GM18868 (cell line): ENCODE measurements at regions not wholly inside any gene's neighbourhood (a gene's known extent, or its start where the extent isn't known, plus 50 kb on each side); places are given as distances from the start of the nearest gene placed in this dataset.
"Not testable (repeated sequence)": the region's sequence is repeated elsewhere in the genome, so short reads cannot be mapped to it uniquely, and the experiment has no call there.

Source experiments
- ATAC-seq: cut with Tn5 transposase; IDR thresholded peaks from one replicate; pipeline ENCODE4 v1.9.1; 2021; ENCODE audit warnings: mild to moderate bottlenecking, moderate library complexity; ENCODE audit not compliant: unreplicated experiment

- no peak for ATAC-seq
These were observed 229.1 kb upstream of the ACVR2A start for GRCh38 chr2:147615726-147616125.

GRCh38 chr2:147614979-147615470 lies 229.8 kb upstream of the ACVR2A start:
- ATAC-seq: no peak

- no peak for ATAC-seq
These were observed 230.4 kb upstream of the ACVR2A start for GRCh38 chr2:147614471-147614870.

- no peak for ATAC-seq
These were observed 234.3 kb upstream of the ACVR2A start for GRCh38 chr2:147610496-147611040.

- ATAC-seq: no peak
These were observed 235.5 kb upstream of the ACVR2A start for GRCh38 chr2:147609301-147609700.

GRCh38 chr2:147607379-147607778 lies 237.4 kb upstream of the ACVR2A start:
- ATAC-seq: no peak

- ATAC-seq: no peak
These were observed 241.0 kb upstream of the ACVR2A start for GRCh38 chr2:147603876-147604275.

GRCh38 chr2:147603447-147603846 lies 241.4 kb upstream of the ACVR2A start:
- ATAC-seq: no peak

GRCh38 chr2:147600646-147601045 lies 244.2 kb upstream of the ACVR2A start:
- ATAC-seq: no peak

- no peak for ATAC-seq
These were observed 244.6 kb upstream of the ACVR2A start for GRCh38 chr2:147600223-147600622.

GRCh38 chr2:147595200-147595599 lies 249.6 kb upstream of the ACVR2A start:
- no peak for ATAC-seq

GRCh38 chr2:147594038-147594437 lies 250.8 kb upstream of the ACVR2A start:
- ATAC-seq: no peak

- not testable (repeated sequence) for ATAC-seq
These were observed 252.0 kb upstream of the ACVR2A start for GRCh38 chr2:147592784-147593183.

- ATAC-seq: no peak
These were observed 255.7 kb upstream of the ACVR2A start for GRCh38 chr2:147589127-147589526.

- ATAC-seq: no peak
These were observed 256.6 kb upstream of the ACVR2A start for GRCh38 chr2:147588191-147588590.

- ATAC-seq: no peak
These were observed 266.3 kb upstream of the ACVR2A start for GRCh38 chr2:147578529-147578928.

GRCh38 chr2:147577998-147578380 lies 266.8 kb upstream of the ACVR2A start:
- ATAC-seq: no peak

GRCh38 chr2:147577323-147577997 lies 267.4 kb upstream of the ACVR2A start:
- no peak for ATAC-seq

- ATAC-seq: no peak
These were observed 269.7 kb upstream of the ACVR2A start for GRCh38 chr2:147575106-147575505.

- no peak for ATAC-seq
These were observed 272.2 kb upstream of the ACVR2A start for GRCh38 chr2:147572622-147573021.

GRCh38 chr2:147569426-147569825 lies 275.4 kb upstream of the ACVR2A start:
- ATAC-seq: no peak

- ATAC-seq: no peak
These were observed 276.7 kb upstream of the ACVR2A start for GRCh38 chr2:147568109-147568508.

GRCh38 chr2:147567136-147567535 lies 277.7 kb upstream of the ACVR2A start:
- no peak for ATAC-seq
